MCF 10A (cell line): ENCODE measurements at regions not wholly inside any gene's neighbourhood (a gene's known extent, or its start where the extent isn't known, plus 50 kb on each side); places are given as distances from the start of the nearest gene placed in this dataset.
A peak's percentile ranks its signal among the peaks of the same experiment; 100 is the strongest.

Experiments
- BruUV-seq: library from RNA; stranded (reverse); fragments of 400-500 nt; replicated peaks from 2 replicates; lab custom pipeline; 2021; lab: Mats Ljungman, UMichigan
- CTCF ChIA-PET: fragments of 300-600 bp; sonication (Branson Sonifier 250); formaldehyde crosslinking; extraction: SDS; loops from one replicate; lab custom pipeline; 2021; ENCODE audit warnings: antibody characterized with exemption, inconsistent platforms; lab: Yijun Ruan, JAX
- POLR2A ChIA-PET: fragments of 300-600, 350-650 bp; sonication (Branson Sonifier 250); formaldehyde crosslinking; extraction: SDS; loops from one replicate; lab custom pipeline; 2020; ENCODE audit warnings: antibody characterized with exemption, inconsistent platforms; lab: Yijun Ruan, JAX
- DNase-seq: peaks from one replicate; pipeline ENCODE4 v3.0.0-alpha.2; 2018; ENCODE audit not compliant: unreplicated experiment
- H3K27ac Mint-ChIP-seq: one replicate; pipeline ENCODE4 v1.8.0; 2022; ENCODE audit warnings: mild to moderate bottlenecking, low read depth, mixed read lengths; ENCODE audit not compliant: unreplicated experiment
- H3K27me3 Mint-ChIP-seq: one replicate; pipeline ENCODE4 v1.8.0; 2022; ENCODE audit warnings: mixed read lengths; ENCODE audit not compliant: insufficient read depth, unreplicated experiment
- H3K36me3 Mint-ChIP-seq: one replicate; pipeline ENCODE4 v1.8.0; 2022; ENCODE audit warnings: mild to moderate bottlenecking, moderate library complexity, mixed read lengths; ENCODE audit not compliant: insufficient read depth, unreplicated experiment
- H3K4me1 Mint-ChIP-seq: one replicate; pipeline ENCODE4 v1.8.0; 2022; ENCODE audit warnings: mixed read lengths; ENCODE audit not compliant: insufficient read depth, unreplicated experiment
- H3K4me3 Mint-ChIP-seq: one replicate; pipeline ENCODE4 v1.8.0; 2022; ENCODE audit warnings: mild to moderate bottlenecking, moderate library complexity, mixed read lengths; ENCODE audit not compliant: unreplicated experiment
- H3K9me3 Mint-ChIP-seq: one replicate; pipeline ENCODE4 v1.8.0; 2022; ENCODE audit warnings: mixed read lengths; ENCODE audit not compliant: unreplicated experiment
- intact Hi-C: fragments of 100-400 bp; cut with micrococcal nuclease; formaldehyde crosslinking; loops from 2 replicates; pipeline ENCODE4 v1.14.1; 2022
- TF ChIP-seq, protein P1 (sequence below): fragments of 200-600 bp; IDR thresholded peaks from one replicate; pipeline ENCODE4 v1.8.0; 2022; ENCODE audit warnings: antibody characterized with exemption, mild to moderate bottlenecking; ENCODE audit not compliant: unreplicated experiment

DNA sequence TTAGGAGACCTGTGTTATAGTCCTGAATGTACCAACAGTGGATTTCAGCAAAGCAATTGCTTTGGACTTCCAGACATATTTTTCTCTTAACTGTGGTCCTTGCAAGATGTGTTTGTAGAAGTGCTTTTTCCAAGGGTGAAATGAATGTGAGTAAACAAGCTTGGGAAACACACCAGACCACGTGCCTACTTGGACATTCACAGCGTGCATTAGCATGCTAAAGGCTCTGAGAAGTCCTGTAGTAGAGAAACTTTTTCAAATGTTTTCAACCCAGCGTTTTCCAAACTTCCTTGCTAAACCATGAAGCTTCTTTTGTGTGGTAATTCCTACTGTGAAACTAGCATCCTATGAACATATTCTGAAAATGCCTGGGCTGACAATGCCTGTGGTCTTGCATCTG is 91.2 kb upstream of the DBX1 start:
- Mint-ChIP-seq H3K4me3 (no peak overlapping the region), H3K27ac (no peak overlapping the region), H3K4me1 (no peaks in the 10 kb centered on the region), H3K27me3 (peaks cover 100% of the 10 kb centered on the region), H3K36me3 (no peaks in the 10 kb centered on the region), H3K9me3 (no peaks in the 10 kb centered on the region)
- TF ChIP-seq, protein P1, sequence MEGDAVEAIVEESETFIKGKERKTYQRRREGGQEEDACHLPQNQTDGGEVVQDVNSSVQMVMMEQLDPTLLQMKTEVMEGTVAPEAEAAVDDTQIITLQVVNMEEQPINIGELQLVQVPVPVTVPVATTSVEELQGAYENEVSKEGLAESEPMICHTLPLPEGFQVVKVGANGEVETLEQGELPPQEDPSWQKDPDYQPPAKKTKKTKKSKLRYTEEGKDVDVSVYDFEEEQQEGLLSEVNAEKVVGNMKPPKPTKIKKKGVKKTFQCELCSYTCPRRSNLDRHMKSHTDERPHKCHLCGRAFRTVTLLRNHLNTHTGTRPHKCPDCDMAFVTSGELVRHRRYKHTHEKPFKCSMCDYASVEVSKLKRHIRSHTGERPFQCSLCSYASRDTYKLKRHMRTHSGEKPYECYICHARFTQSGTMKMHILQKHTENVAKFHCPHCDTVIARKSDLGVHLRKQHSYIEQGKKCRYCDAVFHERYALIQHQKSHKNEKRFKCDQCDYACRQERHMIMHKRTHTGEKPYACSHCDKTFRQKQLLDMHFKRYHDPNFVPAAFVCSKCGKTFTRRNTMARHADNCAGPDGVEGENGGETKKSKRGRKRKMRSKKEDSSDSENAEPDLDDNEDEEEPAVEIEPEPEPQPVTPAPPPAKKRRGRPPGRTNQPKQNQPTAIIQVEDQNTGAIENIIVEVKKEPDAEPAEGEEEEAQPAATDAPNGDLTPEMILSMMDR = no peak
- DNase-seq = no peak
- CTCF ChIA-PET = interaction anchor here (0.6 to 1.1 kb wide), 5 partner anchors 10 to 119 kb away, joined by 3 read pairs; no protein-coding TSS in a partner anchor
- BruUV-seq = no TSS peak
- intact Hi-C loops = no loop called here
- POLR2A ChIA-PET = no interaction called here

- peaks cover 100% of the 10 kb centered on the region for H3K27me3 Mint-ChIP-seq
- CTCF ChIA-PET = interaction anchor here (0.8 to 0.9 kb wide), 3 partner anchors 89 to 118 kb away, joined by 3 read pairs; no protein-coding TSS in a partner anchor
These were observed 90.5 kb upstream of the DBX1 start for GRCh38 chr11:20250644-20251247.

DNA sequence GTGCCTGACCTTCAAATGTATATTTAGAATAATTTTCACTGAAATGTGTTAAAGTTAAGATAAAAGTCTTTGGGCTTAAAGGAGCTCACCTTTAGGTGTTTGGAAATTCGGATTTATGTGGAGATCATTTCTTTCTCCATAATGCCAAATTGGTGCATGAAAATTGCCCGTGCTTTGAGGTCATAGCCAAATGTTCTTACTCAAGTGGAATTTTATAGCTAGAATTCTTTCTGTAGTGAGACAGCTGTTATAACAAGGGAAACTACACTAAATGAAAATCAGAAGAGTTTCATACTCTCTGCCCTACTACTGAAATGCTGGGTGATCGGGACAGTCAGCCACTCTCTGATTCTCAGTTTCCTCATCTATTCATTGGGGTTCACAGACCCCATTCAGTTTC is 89.5 kb upstream of the DBX1 start:
- no peak for DNase-seq
- H3K27me3 Mint-ChIP-seq = peaks cover 100% of the 10 kb centered on the region
- ChIA-PET CTCF (no interaction called here), POLR2A (no interaction called here)
- H3K4me3 Mint-ChIP-seq = no peak overlapping the region
- no peaks in the 10 kb centered on the region for H3K4me1 Mint-ChIP-seq
- H3K27ac Mint-ChIP-seq = no peak overlapping the region
- no TSS peak for BruUV-seq
- TF ChIP-seq, protein P1 = no peak
- H3K36me3 Mint-ChIP-seq = no peaks in the 10 kb centered on the region
- no peaks in the 10 kb centered on the region for H3K9me3 Mint-ChIP-seq
- intact Hi-C loops = loop anchor here (2.0 kb wide), 1 partner anchor 87 kb away; no protein-coding TSS in a partner anchor

More at GRCh38 chr11:20250644-20251247, 90.5 kb upstream of the DBX1 start:
- no peaks in the 10 kb centered on the region for H3K4me1 Mint-ChIP-seq
- TF ChIP-seq, protein P1 = no peak
- POLR2A ChIA-PET = no interaction called here
- intact Hi-C loops = no loop called here
- no peaks in the 10 kb centered on the region for H3K9me3 Mint-ChIP-seq
- no peak overlapping the region for H3K4me3 Mint-ChIP-seq
- no peak overlapping the region for H3K27ac Mint-ChIP-seq
- DNase-seq = peak; percentile 21
- H3K36me3 Mint-ChIP-seq = no peaks in the 10 kb centered on the region
- BruUV-seq = no TSS peak

DNA sequence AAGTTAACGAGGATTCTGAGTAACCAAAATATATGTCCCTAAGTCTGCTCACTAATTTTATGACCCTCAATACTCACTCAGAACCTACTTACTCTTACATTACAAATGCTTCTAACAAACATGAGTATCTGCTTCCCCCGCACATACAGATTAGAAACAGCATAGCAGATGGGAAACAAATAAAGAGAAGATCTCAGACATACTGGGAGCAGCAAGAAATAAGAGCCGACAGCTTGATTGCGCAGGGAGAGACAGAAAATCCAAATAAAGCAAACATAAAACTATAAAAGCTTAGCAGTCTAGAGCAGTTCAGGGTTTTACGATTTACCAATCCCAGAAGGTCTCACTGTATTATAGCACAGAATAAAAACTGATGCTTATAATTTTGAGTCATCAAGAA is 89.1 kb upstream of the DBX1 start:
- Mint-ChIP-seq H3K36me3 (no peaks in the 10 kb centered on the region), H3K4me3 (no peak overlapping the region), H3K27ac (no peak overlapping the region), H3K9me3 (no peaks in the 10 kb centered on the region), H3K4me1 (no peaks in the 10 kb centered on the region), H3K27me3 (peaks cover 96% of the 10 kb centered on the region)
- intact Hi-C loops = loop anchor here (2.0 kb wide), 1 partner anchor 87 kb away; no protein-coding TSS in a partner anchor
- TF ChIP-seq, protein P1 = no peak
- CTCF ChIA-PET = interaction anchor here (0.6 kb wide), 1 partner anchor 1211 kb away, joined by 3 read pairs; no protein-coding TSS in a partner anchor
- no TSS peak for BruUV-seq
- POLR2A ChIA-PET = no interaction called here
- DNase-seq = no peak
